ENCODE measurements at regions not wholly inside any gene's neighbourhood (a gene's known extent, or its start where the extent isn't known, plus 50 kb on each side); places are given as distances from the start of the nearest gene placed in this dataset.

DNA sequence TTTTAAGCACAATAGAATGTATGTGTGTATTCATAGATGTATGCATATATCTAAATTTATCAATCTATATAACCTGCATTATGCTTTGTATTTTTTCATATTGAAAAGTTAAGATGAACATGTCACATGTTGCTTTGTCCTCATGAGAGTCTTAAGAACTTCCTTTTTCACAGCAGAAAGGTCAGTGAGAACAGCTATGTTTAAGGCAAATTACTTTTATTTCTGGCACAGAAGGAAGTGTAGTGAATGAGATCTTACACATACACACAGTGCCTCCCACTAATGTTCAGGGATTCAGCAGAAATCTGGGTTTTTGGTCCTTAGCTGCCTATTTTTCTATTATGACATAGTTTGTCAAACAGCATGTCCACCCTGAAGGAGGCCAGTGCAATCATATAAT lies 134.8 kb downstream of the TMEM26 start:
- TF ChIP-seq, protein P1, sequence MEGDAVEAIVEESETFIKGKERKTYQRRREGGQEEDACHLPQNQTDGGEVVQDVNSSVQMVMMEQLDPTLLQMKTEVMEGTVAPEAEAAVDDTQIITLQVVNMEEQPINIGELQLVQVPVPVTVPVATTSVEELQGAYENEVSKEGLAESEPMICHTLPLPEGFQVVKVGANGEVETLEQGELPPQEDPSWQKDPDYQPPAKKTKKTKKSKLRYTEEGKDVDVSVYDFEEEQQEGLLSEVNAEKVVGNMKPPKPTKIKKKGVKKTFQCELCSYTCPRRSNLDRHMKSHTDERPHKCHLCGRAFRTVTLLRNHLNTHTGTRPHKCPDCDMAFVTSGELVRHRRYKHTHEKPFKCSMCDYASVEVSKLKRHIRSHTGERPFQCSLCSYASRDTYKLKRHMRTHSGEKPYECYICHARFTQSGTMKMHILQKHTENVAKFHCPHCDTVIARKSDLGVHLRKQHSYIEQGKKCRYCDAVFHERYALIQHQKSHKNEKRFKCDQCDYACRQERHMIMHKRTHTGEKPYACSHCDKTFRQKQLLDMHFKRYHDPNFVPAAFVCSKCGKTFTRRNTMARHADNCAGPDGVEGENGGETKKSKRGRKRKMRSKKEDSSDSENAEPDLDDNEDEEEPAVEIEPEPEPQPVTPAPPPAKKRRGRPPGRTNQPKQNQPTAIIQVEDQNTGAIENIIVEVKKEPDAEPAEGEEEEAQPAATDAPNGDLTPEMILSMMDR (conservative IDR thresholded peaks at IDR 0.05; ENCODE audit: low read depth, low read length) = no peak
- TF ChIP-seq EZH2 (IDR thresholded peaks at IDR 0.05; ENCODE audit: borderline replicate concordance, low read depth, low read length, poor library complexity, severe bottlenecking) = no peak
